OCI-M2 (cell line): ENCODE measurements at regions not wholly inside any gene's neighbourhood (a gene's known extent, or its start where the extent isn't known, plus 50 kb on each side); places are given as distances from the start of the nearest gene placed in this dataset.
"Not testable (repeated sequence)": the region's sequence is repeated elsewhere in the genome, so short reads cannot be mapped to it uniquely, and the experiment has no call there.

ENCODE experiments used
- DNase-seq: peaks from one replicate; lab custom pipeline; 2025; ENCODE audit not compliant: unreplicated experiment; lab: John Stamatoyannopoulos, UW

GRCh38 chr13:86920961-86921360, 750.2 kb upstream of the SLITRK5 start:
- DNase-seq: no peak

DNA sequence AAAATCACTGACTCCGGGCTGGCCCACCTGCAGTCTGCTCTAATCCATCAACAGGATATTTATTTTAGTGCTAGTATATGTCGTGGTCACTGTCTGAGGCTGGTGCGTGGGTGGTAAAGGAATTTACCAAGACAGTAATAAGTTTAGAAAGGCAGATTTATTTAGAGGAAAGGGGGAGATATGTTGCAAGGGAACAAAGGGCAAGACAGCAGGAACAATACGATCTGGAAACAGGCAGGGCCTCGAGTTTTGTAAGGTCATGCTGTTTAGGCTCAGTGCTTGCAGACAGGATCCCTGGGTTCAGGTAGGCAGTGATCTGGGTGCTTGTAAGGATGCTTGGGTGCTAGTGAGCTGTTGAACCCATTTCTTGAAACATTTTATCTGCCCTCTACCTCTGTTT, 748.2 kb upstream of the SLITRK5 start:
- DNase-seq: no peak

DNA sequence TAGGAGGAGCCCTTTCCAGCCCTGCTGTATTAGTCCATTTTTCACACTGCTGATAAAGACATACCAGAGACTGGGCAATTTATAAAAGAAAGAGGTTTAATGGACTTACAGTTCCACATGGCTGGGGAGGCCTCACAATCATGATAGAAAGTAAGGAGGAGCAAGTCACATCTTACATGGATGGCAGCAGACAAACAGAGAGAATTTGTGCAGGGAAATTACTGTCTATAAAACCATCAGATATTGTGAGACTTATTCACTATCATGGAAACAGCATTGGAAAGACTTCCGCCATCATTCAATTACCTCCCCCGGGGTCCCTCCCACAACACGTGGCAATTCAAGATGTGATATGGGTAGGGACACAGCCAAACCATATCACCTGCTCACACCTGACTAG, 744.3 kb upstream of the SLITRK5 start:
- not testable (repeated sequence) for DNase-seq

GRCh38 chr13:86932776-86933334, 738.3 kb upstream of the SLITRK5 start:
- no peak for DNase-seq

DNA sequence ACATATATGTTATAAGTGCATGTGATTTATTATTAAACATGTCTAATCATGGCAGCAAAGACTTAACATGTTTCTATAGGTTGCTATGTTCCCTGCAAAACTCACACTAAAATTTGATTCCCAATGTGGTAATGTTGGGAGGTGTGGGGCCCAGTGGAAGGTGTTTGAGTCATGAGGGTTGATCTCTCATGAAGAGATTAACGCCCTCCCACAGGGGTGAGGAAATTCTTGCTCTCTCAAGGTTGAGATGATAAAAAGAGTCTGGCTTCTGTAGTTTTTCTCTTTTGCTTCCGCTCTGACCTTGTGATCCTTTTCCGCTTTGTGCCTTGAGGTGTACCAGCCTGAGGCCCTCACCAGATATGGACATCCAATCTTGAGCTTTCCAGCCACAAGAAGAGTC, 737.5 kb upstream of the SLITRK5 start:
- DNase-seq: no peak

DNA sequence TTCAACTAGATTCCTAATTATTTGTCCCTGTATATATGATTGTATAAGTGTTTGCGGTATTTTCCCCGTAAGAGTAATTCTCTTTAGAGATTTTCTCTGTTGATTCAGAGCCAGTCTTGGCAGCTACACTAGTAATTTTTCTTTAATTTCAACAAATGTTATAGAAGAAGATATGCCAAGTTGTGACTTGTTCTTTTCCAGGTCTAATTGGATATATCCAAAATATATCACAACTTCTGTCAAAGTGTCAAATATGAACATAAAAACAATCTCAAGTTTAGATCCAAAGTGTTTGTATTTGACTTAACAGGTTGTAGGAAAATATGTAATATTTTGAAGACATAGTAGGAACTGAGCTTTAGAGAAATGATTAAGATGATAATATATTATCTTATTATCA, 733.9 kb upstream of the SLITRK5 start:
- DNase-seq: no peak

DNA sequence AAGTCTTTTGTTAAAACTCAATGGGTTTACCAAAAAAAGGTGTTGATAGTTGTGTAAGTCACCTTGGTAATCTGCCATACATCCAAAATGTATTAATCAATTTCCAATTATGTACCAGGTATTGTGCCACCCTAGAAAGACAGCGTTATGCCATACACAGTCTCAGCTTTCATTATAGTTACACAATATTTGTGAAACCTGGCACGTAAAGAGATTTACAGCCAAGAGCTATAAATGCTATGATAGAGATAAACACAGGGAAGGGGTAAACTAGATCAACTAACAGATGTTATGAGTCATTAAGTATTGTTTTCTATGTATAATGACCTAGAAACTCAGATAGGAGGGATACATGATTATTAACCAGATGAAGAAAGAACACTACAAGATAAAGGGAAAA, 725.6 kb upstream of the SLITRK5 start:
- no peak for DNase-seq

DNA sequence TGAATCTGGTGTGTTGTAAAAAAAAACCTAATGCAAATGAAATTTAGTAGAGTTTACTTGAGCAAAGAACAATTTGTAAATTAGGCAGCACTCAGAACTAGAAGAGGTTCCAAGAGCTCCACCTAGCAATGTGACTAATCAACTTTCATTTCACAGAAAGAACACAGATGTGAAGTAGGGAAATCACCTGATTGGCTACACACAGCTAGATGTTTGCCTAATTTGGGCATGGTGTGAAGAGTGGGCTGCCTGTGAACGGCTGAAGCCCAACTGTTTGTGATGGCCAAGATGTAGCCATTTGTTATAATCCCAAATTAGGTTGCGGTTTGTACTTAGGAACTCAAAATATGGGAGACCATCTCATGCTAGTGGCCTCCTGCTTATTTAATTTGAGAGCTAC, 724.4 kb upstream of the SLITRK5 start:
- no peak for DNase-seq

DNA sequence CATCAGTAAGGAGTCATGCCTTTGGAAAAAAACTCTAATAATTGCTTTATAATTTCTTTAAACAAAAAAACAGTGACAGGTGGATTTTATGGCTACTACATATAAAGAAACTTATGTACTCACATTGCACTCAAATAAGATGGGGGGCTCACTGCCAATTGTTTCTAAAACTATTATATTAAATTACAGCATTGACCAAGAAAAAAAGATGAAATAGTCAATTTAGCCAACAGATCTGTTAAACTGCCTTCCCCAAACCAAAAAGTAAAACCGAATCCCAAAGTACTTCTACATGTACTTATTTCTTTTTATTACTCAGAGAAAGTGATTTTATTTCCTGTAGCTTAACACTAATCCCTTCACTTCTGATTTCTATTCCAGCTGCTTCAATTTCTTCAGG, 716.8 kb upstream of the SLITRK5 start:
- DNase-seq: no peak

DNA sequence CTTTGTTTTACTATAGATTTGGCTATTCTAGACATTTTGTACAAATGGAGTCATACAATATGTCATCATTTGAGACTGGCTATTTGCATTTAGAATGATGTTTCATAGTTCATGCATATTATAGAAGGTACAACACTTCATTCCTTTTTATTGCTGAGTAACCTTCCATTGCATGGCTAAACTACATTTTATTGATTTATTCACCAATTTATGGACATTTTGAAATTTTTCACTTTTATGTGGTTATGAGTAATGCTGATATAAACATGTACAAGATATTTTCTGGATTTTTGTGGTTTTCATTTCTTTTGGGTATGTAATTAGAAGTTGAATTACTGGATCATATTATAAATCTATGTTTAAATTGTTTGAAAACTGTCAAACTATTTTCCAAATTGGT, 710.3 kb upstream of the SLITRK5 start:
- DNase-seq: no peak

DNA sequence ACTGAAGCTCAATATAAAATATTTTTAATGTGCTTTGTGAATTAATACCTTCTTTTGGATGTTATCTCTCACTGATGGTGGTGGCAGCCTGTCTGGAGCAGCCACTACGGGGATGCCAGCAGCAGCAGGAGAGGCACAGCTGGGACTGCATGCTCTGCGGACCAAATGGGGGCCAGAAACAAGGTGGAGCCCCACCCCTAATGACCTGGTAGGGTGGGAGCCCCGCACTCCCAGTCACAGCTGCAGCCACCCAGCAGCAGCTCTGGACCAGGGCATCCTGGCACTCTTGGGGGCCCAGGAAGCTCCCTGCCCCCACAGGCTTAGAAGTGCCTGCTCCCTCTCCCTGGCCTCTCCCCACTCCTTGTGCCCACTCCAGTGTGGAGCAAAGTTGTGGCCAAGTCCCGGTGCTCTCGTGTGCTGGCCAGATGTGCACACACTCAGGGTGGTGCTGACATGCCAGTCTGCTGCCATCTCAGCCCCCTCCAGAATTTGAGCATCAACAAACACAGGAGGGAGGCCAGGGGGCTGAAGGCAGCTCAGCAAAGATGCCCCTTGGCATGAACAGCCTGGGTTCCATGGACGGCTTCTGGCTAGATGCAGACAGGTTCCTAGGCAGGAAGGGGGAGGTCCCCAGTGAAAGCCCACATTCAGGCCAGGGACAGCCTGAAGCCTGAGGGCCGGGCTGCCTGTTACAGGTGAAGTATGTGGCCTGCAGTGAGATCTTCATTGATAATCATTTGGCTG, 696.7 kb upstream of the SLITRK5 start:
- no peak for DNase-seq

GRCh38 chr13:86974995-86975328, 696.2 kb upstream of the SLITRK5 start:
- no peak for DNase-seq

- no peak for DNase-seq
Observed at GRCh38 chr13:86976521-86977324, 694.4 kb upstream of the SLITRK5 start.

DNA sequence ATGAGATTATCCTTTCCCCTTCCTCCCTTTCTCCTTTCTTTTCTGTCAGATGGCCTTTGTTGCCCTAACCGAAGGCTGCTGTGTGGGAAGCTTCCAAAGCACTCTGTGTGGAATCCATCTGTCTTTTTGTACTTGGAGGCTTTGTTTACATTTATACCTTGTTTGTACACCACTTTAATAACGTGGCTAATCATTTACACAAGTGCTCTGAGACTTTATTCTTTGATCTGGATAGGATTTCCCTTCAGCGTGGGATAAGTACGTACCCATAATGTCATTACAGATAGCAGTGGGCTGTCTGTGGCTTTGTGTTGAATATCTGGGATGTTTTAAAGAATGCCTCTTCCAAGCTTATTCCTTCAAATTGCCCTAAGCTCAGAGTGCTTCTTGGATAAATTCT, 684.7 kb upstream of the SLITRK5 start:
- DNase-seq: no peak

GRCh38 chr13:86992251-86992650, 678.9 kb upstream of the SLITRK5 start:
- no peak for DNase-seq

DNA sequence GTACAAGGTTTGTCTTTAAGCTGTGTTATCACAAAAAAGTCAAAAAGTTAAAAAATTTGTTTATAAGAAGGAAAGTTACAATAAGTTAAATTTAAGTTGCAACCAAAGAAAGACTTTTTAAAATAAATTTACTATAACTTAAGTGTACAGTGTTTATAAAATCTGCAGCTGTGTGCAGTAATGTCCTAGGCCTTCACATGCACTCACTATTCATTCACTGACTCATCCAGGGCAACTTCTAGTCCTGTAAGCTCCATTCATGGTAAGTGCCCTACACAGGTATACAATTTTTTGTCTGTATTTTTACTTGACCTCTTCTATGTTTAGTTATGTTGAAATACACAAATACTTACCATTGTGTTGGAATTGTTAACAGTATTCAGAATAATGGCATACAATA, 667.9 kb upstream of the SLITRK5 start:
- DNase-seq: no peak

DNA sequence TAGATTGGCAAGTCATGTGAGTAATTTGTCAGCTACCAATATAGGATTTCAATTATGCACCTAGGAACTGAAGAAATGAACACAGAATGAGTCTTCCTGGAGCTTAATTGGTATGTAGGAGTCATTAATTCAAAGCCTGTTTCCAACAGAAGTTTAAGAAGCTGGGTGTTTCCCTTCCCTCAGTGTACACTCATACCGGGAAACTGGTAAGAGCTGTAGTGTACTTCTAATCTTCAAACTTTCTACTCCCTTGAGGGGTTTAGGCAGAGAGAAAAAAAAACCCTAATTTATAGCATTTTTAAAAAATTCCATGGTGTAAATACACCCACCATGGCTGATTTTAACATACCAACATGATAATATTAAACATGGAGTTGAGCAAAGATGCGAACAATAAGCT, 665.7 kb upstream of the SLITRK5 start:
- DNase-seq: no peak

- DNase-seq: no peak
Observed at GRCh38 chr13:87035526-87035925, 635.6 kb upstream of the SLITRK5 start.

GRCh38 chr13:87042946-87043345, 628.2 kb upstream of the SLITRK5 start:
- DNase-seq: no peak

- no peak for DNase-seq
Observed at GRCh38 chr13:87052731-87053130, 618.4 kb upstream of the SLITRK5 start.

DNA sequence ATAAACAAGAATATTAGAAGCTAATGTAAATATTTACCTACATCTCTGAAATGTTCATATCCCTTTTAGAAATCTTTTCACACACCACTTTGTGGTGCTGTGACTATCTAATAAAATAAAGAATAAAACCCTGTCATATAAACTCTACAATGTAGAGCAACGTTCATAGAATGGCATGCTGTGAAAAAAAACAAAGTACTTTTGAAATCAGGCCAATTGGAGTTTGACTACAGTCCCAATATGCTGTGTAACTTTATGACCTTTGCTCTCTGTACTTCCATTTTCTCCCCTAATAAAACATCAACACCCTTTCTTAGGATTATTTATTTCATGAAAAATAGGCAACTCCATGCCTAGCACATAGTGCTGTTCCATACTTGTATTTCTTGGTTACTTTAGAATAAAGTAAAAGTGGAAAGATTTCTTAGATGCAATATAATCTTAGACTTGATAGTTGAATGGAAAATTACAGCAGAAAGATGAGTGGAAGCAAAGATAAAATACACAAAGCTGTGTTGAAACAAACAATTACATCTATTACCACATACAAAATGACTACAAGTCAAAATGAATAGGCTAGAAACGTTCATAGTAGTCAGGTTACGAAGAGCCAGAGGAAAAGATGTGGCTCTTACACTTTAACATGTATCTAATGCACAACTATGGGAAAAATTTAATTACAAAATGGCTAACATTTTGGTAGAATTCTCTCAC, 613.2 kb upstream of the SLITRK5 start:
- no peak for DNase-seq
